SK-N-SH (cell line): ENCODE measurements at regions not wholly inside any gene's neighbourhood (a gene's known extent, or its start where the extent isn't known, plus 50 kb on each side); places are given as distances from the start of the nearest gene placed in this dataset.

Experiments used
- CTCF ChIA-PET: fragments of 300-600, 350-600 bp; formaldehyde crosslinking; extraction: SDS; loops from one replicate; lab custom pipeline; 2021; lab: Yijun Ruan, JAX
- POLR2A ChIA-PET: fragments of 350-600 bp; sonication (Branson Sonifier 250); formaldehyde crosslinking; extraction: SDS; loops from one replicate; lab custom pipeline; 2020; ENCODE audit warnings: antibody characterized with exemption, inconsistent platforms; lab: Yijun Ruan, JAX
- DNase-seq: peaks from one replicate; pipeline ENCODE4 v3.0.0; 2012
- H2AFZ ChIP-seq: fragments of 200-600 bp; sonication (generic); 2 replicates; pipeline ENCODE4 v1.8.1; 2016; ENCODE audit warnings: antibody characterized with exemption, mild to moderate bottlenecking, low read depth
- H3F3A ChIP-seq: fragments of 200-600 bp; sonication (generic); replicated peaks from 2 replicates; pipeline ENCODE3; 2016; ENCODE audit warnings: antibody characterized with exemption, mild to moderate bottlenecking; ENCODE audit not compliant: insufficient read depth
- H3K27ac ChIP-seq, 2 experiments: fragments of 200-500 bp in 1 of 2; fragments of 200-600 bp in 1 of 2; sonication (Bioruptor generic) in 1 of 2; sonication (generic), shearing (Covaris generic) in 1 of 2; 2 replicates each; pipeline versions ENCODE4 v1.5.1 to v1.6.1; 2014 to 2016; ENCODE audit warnings: low read depth in 2 of 2, inconsistent platforms in 1 of 2, low read length in 1 of 2, mild to moderate bottlenecking in 1 of 2, mixed read lengths in 1 of 2
- H3K27me3 ChIP-seq: fragments of 200-600 bp; sonication (generic), shearing (Covaris generic); 2 replicates; pipeline ENCODE4 v1.6.1; 2016; ENCODE audit warnings: mixed run types; ENCODE audit not compliant: insufficient read depth
- H3K36me3 ChIP-seq, 2 experiments: fragments of 200-500 bp in 1 of 2; fragments of 200-600 bp in 1 of 2; sonication (Bioruptor generic) in 1 of 2; sonication (generic) in 1 of 2; replicated peaks in 1 of 2; 2 replicates each; pipeline versions ENCODE3 to v1.5.1; 2014 to 2016; ENCODE audit warnings: low read length in 1 of 2, mild to moderate bottlenecking in 1 of 2; ENCODE audit not compliant: insufficient read depth in 2 of 2, control insufficient read depth in 1 of 2
- H3K4me1 ChIP-seq, 2 experiments: fragments of 200-500 bp in 1 of 2; fragments of 200-600 bp in 1 of 2; sonication (Bioruptor generic) in 1 of 2; sonication (generic), shearing (Covaris generic) in 1 of 2; 2 replicates each; pipeline versions ENCODE4 v1.5.1 to v1.6.1; 2014 to 2016; ENCODE audit warnings: low read depth in 1 of 2, low read length in 1 of 2, mixed run types in 1 of 2; ENCODE audit not compliant: insufficient read depth in 2 of 2, control insufficient read depth in 1 of 2
- H3K4me2 ChIP-seq: fragments of 200-600 bp; sonication (generic), shearing (Covaris generic); 2 replicates; pipeline ENCODE4 v1.6.1; 2017; ENCODE audit warnings: mixed run types
- H3K4me3 ChIP-seq, 2 experiments: fragments of 200-500 bp in 1 of 2; fragments of 200-600 bp in 1 of 2; sonication (Bioruptor generic) in 1 of 2; sonication (generic), shearing (Covaris generic) in 1 of 2; 2 replicates each; pipeline versions ENCODE4 v1.5.1 to v1.8.1; 2014 to 2016; ENCODE audit warnings: low read depth in 2 of 2, inconsistent platforms in 1 of 2, low read length in 1 of 2, mild to moderate bottlenecking in 1 of 2, mixed read lengths in 1 of 2, moderate library complexity in 1 of 2
- H3K79me2 ChIP-seq: fragments of 200-600 bp; sonication (generic); 2 replicates; pipeline ENCODE4 v1.8.1; 2017; ENCODE audit warnings: mild to moderate bottlenecking; ENCODE audit not compliant: insufficient read depth
- H3K9ac ChIP-seq: fragments of 200-600 bp; sonication (generic); 2 replicates; pipeline ENCODE4 v1.6.1; 2017; ENCODE audit warnings: mixed run types
- H3K9me2 ChIP-seq: fragments of 200-600 bp; sonication (generic); 2 replicates; pipeline ENCODE4 v1.6.1; 2017; ENCODE audit warnings: mixed run types
- H3K9me3 ChIP-seq: fragments of 200-600 bp; sonication (generic); 2 replicates; pipeline ENCODE4 v1.6.1; 2017; ENCODE audit warnings: mixed run types, mild to moderate bottlenecking, moderate library complexity
- H4K20me1 ChIP-seq: fragments of 200-600 bp; sonication (generic); 2 replicates; pipeline ENCODE4 v1.6.1; 2017; ENCODE audit warnings: mild to moderate bottlenecking, mixed run types; ENCODE audit not compliant: insufficient read depth
- CHD2 ChIP-seq: fragments of 150-350 bp; IDR thresholded peaks from 2 replicates; pipeline ENCODE4 v1.6.1; 2018; ENCODE audit warnings: low read length; ENCODE audit not compliant: partially characterized antibody
- ELF1 ChIP-seq: IDR thresholded peaks from 2 replicates; pipeline ENCODE4 v1.4.0; 2012
- EZH2phosphoT487 ChIP-seq: fragments of 200-600 bp; sonication (generic); IDR thresholded peaks from 2 replicates; pipeline ENCODE4 v1.6.1; 2017; ENCODE audit warnings: low read depth, mixed run types, mild to moderate bottlenecking, antibody characterized with exemption, moderate library complexity, borderline replicate concordance
- FOXJ3 ChIP-seq: sonication (generic); formaldehyde crosslinking; IDR thresholded peaks from 2 replicates; pipeline ENCODE4 v1.5.1; 2020; ENCODE audit warnings: mild to moderate bottlenecking, missing genetic modification reagents
- GATA2 ChIP-seq: sonication (generic); formaldehyde crosslinking; IDR thresholded peaks from 2 replicates; pipeline ENCODE4 v1.5.0; 2020; ENCODE audit warnings: mild to moderate bottlenecking, missing genetic modification reagents
- MEF2A ChIP-seq: IDR thresholded peaks from 2 replicates; pipeline ENCODE4 v1.4.0; 2012; ENCODE audit warnings: low read depth, borderline replicate concordance
- PBX3 ChIP-seq: IDR thresholded peaks from 2 replicates; pipeline ENCODE4; 2012
- POLR2AphosphoS5 ChIP-seq: IDR thresholded peaks from 2 replicates; pipeline ENCODE4 v1.6.1; 2012; ENCODE audit warnings: low read depth, low read length
- RAD21 ChIP-seq: IDR thresholded peaks from 2 replicates; pipeline ENCODE4 v1.6.1; 2012; ENCODE audit warnings: mild to moderate bottlenecking, low read length
- RCOR1 ChIP-seq: fragments of 150-350 bp; IDR thresholded peaks from 2 replicates; pipeline ENCODE4 v1.6.1; 2017; ENCODE audit warnings: antibody characterized with exemption, low read length
- RXRA ChIP-seq: IDR thresholded peaks from 2 replicates; pipeline ENCODE4 v1.4.0; 2012; ENCODE audit warnings: low read depth, mild to moderate bottlenecking, borderline replicate concordance
- TEAD4 ChIP-seq: IDR thresholded peaks from 2 replicates; pipeline ENCODE4 v1.4.0; 2012; ENCODE audit warnings: mild to moderate bottlenecking, borderline replicate concordance; ENCODE audit not compliant: insufficient read depth
- YY1 ChIP-seq: IDR thresholded peaks from 2 replicates; pipeline ENCODE4 v1.4.0; 2012; ENCODE audit warnings: low read depth, mild to moderate bottlenecking
- WGBS: methylation state at CpG from one replicate; pipeline ENCODE4 v1.1.6; 2017; ENCODE audit warnings: low lambda C conversion rate; 5-methylcytosine and 5-hydroxymethylcytosine counted together
- TF ChIP-seq, protein P1 (sequence below): IDR thresholded peaks from 2 replicates; pipeline ENCODE4 v1.6.1; 2012; ENCODE audit warnings: mild to moderate bottlenecking, low read depth, low read length, moderate library complexity
- TF ChIP-seq, protein P2 (sequence below): fragments of 150-350 bp; IDR thresholded peaks from 2 replicates; pipeline ENCODE4 v1.6.1; 2017; ENCODE audit warnings: antibody characterized with exemption, low read length, low read depth, borderline replicate concordance

DNA sequence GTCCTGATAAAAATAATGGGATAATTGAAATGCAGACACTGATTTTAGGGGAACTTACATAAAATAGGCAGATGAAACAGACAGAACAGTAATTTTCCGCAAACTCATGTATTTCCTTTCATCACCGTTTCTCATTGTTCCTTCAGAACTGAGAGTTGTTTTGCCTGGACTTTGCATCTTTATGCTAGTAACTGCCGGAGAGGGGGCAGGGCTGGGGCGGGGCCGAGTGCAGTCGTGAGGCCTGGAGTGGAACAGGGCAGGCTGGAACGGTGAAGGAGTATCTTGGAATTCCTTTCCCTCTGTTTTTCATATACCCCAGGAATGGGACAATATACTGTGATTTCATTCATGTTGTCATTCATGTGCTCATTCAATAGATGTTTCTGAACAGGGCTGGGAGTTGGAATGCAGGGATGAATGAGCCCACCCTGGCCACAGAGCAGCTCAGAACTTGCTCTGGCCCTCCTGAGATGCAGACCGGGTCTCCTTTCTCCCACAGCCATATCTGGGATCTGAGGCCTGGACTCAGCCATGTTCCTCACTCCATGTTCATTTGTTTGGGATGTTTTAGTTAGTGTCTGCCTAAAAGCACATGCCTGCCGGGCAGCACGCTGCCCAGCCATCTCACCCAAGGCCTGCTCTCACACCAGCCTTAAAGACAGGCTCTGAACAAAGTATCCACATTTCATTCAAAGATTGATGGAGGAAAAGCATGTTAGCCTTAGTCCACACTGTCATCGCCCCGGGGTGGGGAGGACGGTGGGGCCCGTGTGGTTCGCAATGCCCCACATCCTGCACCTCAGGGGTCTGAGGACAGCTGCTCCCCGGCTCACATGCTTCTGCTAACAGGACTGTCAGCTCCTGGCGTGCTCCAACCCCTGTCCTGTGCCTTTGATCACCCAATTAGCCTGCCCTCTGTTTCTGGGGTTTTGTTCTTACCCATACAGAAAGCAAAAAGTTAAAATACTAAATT is 92.9 kb downstream of the SOX1 start (continued):
- TF ChIP-seq POLR2AphosphoS5 (no peak), TEAD4 (no peak), FOXJ3 (CRISPR knock-in tag) (no peak), RXRA (no peak)
- TF ChIP-seq, protein P1, sequence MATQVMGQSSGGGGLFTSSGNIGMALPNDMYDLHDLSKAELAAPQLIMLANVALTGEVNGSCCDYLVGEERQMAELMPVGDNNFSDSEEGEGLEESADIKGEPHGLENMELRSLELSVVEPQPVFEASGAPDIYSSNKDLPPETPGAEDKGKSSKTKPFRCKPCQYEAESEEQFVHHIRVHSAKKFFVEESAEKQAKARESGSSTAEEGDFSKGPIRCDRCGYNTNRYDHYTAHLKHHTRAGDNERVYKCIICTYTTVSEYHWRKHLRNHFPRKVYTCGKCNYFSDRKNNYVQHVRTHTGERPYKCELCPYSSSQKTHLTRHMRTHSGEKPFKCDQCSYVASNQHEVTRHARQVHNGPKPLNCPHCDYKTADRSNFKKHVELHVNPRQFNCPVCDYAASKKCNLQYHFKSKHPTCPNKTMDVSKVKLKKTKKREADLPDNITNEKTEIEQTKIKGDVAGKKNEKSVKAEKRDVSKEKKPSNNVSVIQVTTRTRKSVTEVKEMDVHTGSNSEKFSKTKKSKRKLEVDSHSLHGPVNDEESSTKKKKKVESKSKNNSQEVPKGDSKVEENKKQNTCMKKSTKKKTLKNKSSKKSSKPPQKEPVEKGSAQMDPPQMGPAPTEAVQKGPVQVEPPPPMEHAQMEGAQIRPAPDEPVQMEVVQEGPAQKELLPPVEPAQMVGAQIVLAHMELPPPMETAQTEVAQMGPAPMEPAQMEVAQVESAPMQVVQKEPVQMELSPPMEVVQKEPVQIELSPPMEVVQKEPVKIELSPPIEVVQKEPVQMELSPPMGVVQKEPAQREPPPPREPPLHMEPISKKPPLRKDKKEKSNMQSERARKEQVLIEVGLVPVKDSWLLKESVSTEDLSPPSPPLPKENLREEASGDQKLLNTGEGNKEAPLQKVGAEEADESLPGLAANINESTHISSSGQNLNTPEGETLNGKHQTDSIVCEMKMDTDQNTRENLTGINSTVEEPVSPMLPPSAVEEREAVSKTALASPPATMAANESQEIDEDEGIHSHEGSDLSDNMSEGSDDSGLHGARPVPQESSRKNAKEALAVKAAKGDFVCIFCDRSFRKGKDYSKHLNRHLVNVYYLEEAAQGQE = no peak
- TF ChIP-seq, protein P2, sequence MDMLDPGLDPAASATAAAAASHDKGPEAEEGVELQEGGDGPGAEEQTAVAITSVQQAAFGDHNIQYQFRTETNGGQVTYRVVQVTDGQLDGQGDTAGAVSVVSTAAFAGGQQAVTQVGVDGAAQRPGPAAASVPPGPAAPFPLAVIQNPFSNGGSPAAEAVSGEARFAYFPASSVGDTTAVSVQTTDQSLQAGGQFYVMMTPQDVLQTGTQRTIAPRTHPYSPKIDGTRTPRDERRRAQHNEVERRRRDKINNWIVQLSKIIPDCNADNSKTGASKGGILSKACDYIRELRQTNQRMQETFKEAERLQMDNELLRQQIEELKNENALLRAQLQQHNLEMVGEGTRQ = no peak

- H3K79me2 ChIP-seq = no peaks in the 10 kb centered on the region
- no peaks in the 10 kb centered on the region for H3F3A ChIP-seq
- CTCF ChIA-PET = no interaction called here
- no peak overlapping the region for H3K4me3 ChIP-seq
- no peak overlapping the region for H3K9ac ChIP-seq
- TF ChIP-seq RAD21 (no peak), EZH2phosphoT487 (no peak), FOXJ3 (CRISPR knock-in tag) (no peak), YY1 (no peak), RCOR1 (no peak), CHD2 (no peak), ELF1 (no peak), GATA2 (CRISPR knock-in tag) (no peak), PBX3 (no peak), MEF2A (no peak)
- no peak overlapping the region for H2AFZ ChIP-seq
- H3K4me1 ChIP-seq = no peaks in the 10 kb centered on the region
- no peaks in the 10 kb centered on the region for H3K36me3 ChIP-seq
- peaks cover 9% of the 10 kb centered on the region; the same call in 1 of the 2 replicates for H3K27me3 ChIP-seq
- 31% methylated on average over 14 of the region's 14 CpGs for WGBS
- DNase-seq = no peak
- H3K4me2 ChIP-seq = no peak overlapping the region
- peaks cover 6% of the 10 kb centered on the region; the same call in 1 of the 2 replicates for H3K9me3 ChIP-seq
- no peak overlapping the region for H3K27ac ChIP-seq
- POLR2A ChIA-PET = no interaction called here
- no peaks in the 10 kb centered on the region for H3K9me2 ChIP-seq
- no peaks in the 10 kb centered on the region for H4K20me1 ChIP-seq
Measured at GRCh38 chr13:112160558-112160957, 93.6 kb downstream of the SOX1 start.
